Stomach smooth muscle (tissue), 2 donors: ENCODE measurements at regions not wholly inside any gene's neighbourhood (a gene's known extent, or its start where the extent isn't known, plus 50 kb on each side); places are given as distances from the start of the nearest gene placed in this dataset.

ENCODE experiments used
- H3K27ac ChIP-seq: one replicate; pipeline ENCODE4 v1.7.0; 2013; ENCODE audit warnings: mild to moderate bottlenecking, low read length, inconsistent platforms
- H3K27me3 ChIP-seq, 2 donors: one replicate each; pipeline ENCODE4 v1.7.0; 2013; ENCODE audit warnings: low read length in 2 of 2; ENCODE audit not compliant: insufficient read depth in 2 of 2, control insufficient read depth in 1 of 2
- H3K36me3 ChIP-seq, 2 donors: one replicate each; pipeline ENCODE4 v1.7.0; 2013; ENCODE audit warnings: low read length in 2 of 2; ENCODE audit not compliant: control insufficient read depth in 2 of 2, insufficient read depth in 2 of 2
- H3K4me1 ChIP-seq: one replicate; pipeline ENCODE4 v1.7.0; 2013; ENCODE audit warnings: low read length; ENCODE audit not compliant: control insufficient read depth, insufficient read depth
- H3K4me3 ChIP-seq, 2 donors: one replicate each; pipeline ENCODE4 v1.7.0; 2013; ENCODE audit warnings: low read length in 2 of 2
- H3K9ac ChIP-seq, 2 donors: one replicate each; pipeline ENCODE4 v1.7.0; 2013; ENCODE audit warnings: low read length in 2 of 2, mild to moderate bottlenecking in 1 of 2
- H3K9me3 ChIP-seq, 2 donors: one replicate each; pipeline ENCODE4 v1.7.0; 2013; ENCODE audit warnings: low read length in 2 of 2; ENCODE audit not compliant: control insufficient read depth in 2 of 2
- donor health status: healthy.
- donor health status: Pancreatic carcinoma.

DNA sequence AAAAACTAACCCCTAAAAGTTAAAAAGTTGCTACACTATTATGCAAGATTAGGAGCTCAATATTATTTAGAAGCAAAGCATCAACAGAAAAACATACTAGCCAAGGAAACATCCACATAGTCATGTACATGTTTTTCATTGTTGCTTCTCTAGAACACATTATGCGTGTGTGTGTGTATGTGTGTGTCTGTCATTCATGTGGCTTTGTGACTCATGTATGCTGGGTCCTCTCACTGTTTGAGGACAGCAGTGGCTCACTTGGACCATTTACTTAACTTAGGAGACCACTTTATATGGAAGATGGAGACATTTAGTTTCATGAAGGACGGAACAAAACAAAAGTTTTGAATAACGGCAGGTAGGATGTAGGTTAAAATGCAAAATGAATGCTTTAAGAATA is 219.4 kb upstream of the THBS1 start:
- no peak overlapping the region for H3K4me3 ChIP-seq
- H3K36me3 ChIP-seq, result no peaks in the 10 kb centered on the region
- no peaks in the 10 kb centered on the region for H3K27me3 ChIP-seq
- no peaks in the 10 kb centered on the region for H3K9me3 ChIP-seq
- H3K9ac ChIP-seq, result no peak overlapping the region
- no peak overlapping the region for H3K27ac ChIP-seq
- peaks cover 6% of the 10 kb centered on the region for H3K4me1 ChIP-seq

DNA sequence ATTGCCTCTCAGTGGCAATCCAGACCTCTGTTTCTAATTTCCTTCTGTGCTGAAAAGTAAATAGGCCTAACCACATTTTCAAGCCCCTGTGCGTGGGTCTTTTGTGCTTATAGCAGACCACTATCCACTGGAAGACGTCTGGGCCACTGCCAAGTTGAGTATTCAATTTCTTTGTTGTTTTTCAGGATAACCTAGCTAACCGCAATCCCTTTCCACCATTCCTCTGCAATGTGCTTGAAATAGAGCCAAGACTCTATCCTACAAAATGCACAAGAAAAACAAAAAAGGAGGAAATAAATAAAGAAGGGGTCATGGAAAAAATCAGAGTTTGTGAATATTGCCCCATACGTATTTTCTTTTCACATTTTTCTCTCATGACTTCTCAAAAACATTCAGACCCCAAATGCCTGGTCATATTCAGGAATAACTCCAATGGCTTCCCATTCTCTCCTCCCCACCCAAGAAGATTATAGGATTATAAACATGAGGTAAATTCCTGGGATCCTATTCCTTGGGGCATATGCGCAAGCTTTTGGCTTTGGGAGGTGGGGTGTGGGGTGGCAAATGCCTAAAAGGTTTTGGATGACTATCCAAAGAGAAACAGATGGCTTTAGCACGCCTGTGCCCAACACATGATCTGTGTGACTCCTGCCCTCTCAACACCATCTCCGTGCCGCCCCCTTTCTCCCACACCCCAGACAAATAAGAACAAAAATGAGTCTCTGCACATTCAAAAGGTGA is 217.9 kb upstream of the THBS1 start:
- H3K9me3 ChIP-seq, result no peaks in the 10 kb centered on the region
- H3K36me3 ChIP-seq, result no peaks in the 10 kb centered on the region
- H3K4me3 ChIP-seq, result no peak overlapping the region
- no peak overlapping the region for H3K27ac ChIP-seq
- H3K4me1 ChIP-seq, result peaks cover 5% of the 10 kb centered on the region
- no peak overlapping the region for H3K9ac ChIP-seq
- no peaks in the 10 kb centered on the region for H3K27me3 ChIP-seq

GRCh38 chr15:39363761-39364586 is 216.9 kb upstream of the THBS1 start:
- no peaks in the 10 kb centered on the region for H3K4me1 ChIP-seq
- H3K36me3 ChIP-seq, result no peaks in the 10 kb centered on the region
- no peaks in the 10 kb centered on the region for H3K9me3 ChIP-seq
- no peak overlapping the region for H3K27ac ChIP-seq
- no peaks in the 10 kb centered on the region for H3K27me3 ChIP-seq
- H3K4me3 ChIP-seq, result no peak overlapping the region
- no peak overlapping the region for H3K9ac ChIP-seq

DNA sequence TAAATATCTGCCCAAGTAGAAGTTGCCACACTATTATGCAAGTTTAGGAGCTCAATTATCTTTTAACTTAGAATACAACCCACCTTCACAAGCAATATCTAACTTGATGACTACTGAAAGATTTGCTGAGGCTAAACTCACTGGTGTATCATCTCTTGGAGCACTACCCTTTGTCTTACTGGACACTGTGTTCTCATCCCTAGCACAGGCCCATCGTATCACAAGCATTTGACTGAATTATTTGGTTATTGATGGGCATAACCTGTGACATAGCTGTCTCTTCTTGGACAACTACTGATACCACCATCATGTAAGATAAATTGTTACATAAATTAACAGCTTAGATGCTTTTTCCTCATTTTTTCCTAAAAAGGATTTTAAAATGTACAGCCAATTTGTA is 216.2 kb upstream of the THBS1 start:
- H3K4me1 ChIP-seq, result no peaks in the 10 kb centered on the region
- peaks cover 0 to under 1% of the 10 kb centered on the region in 2 donors for H3K9me3 ChIP-seq
- H3K4me3 ChIP-seq, result no peak overlapping the region
- H3K27ac ChIP-seq, result no peak overlapping the region
- no peak overlapping the region for H3K9ac ChIP-seq
- no peaks in the 10 kb centered on the region for H3K27me3 ChIP-seq
- H3K36me3 ChIP-seq, result no peaks in the 10 kb centered on the region

DNA sequence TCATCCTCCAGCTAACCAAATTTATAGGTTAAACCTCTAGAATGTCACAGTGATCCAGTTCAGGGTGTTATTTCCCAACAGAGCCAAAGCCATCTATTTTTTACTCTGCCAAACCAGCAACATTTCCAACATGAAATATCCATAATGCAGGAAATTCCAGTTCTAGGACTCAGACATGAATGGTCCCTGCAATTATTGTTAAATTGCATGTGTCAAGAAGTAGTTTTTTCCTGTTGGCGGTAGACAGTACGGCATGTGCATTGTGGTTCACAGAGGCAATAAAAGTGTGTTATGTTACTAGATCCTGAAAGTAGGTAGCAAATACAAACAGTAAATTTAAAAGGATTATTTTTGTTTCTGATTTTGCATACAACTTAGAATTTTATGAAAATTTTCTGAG is 215.7 kb upstream of the THBS1 start:
- Histone ChIP-seq H3K27me3 (no peaks in the 10 kb centered on the region), H3K4me1 (no peaks in the 10 kb centered on the region), H3K4me3 (no peak overlapping the region), H3K9ac (no peak overlapping the region), H3K9me3 (peaks cover 0 to 5% of the 10 kb centered on the region in 2 donors), H3K27ac (no peak overlapping the region), H3K36me3 (no peaks in the 10 kb centered on the region)

- Histone ChIP-seq H3K27ac (no peak overlapping the region), H3K4me1 (no peaks in the 10 kb centered on the region), H3K9me3 (peaks cover 0 to 5% of the 10 kb centered on the region in 2 donors), H3K9ac (no peak overlapping the region), H3K36me3 (no peaks in the 10 kb centered on the region), H3K27me3 (no peaks in the 10 kb centered on the region), H3K4me3 (no peak overlapping the region)
These were observed 215.0 kb upstream of the THBS1 start for GRCh38 chr15:39365873-39366272.

DNA sequence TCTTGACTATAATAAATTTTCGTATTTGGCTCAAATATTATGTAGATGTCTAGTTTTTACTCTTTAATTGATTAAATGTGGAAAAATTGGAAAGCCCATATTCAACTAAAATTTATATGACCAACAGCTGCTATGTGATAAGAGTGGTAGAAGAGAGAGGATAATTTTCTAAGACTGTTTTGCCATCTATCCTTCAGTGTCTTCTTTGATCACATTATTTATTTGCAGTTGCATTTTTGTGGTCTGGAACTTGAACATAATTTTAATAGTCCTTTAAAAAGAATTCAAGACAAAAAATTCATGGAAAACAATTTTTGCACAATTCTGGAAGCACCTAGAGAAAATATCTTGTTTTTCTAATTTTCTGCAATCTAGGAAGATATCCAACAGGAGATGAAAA is 213.3 kb upstream of the THBS1 start:
- Histone ChIP-seq H3K27me3 (no peaks in the 10 kb centered on the region), H3K9ac (no peak overlapping the region), H3K4me3 (no peak overlapping the region), H3K4me1 (no peaks in the 10 kb centered on the region), H3K36me3 (no peaks in the 10 kb centered on the region), H3K9me3 (peaks cover 0 to 5% of the 10 kb centered on the region in 2 donors), H3K27ac (no peak overlapping the region)

- Histone ChIP-seq H3K4me3 (no peak overlapping the region), H3K27ac (no peak overlapping the region), H3K9me3 (peaks cover 0 to 5% of the 10 kb centered on the region in 2 donors), H3K36me3 (no peaks in the 10 kb centered on the region), H3K9ac (no peak overlapping the region), H3K27me3 (no peaks in the 10 kb centered on the region), H3K4me1 (no peaks in the 10 kb centered on the region)
These were observed 211.1 kb upstream of the THBS1 start for GRCh38 chr15:39369768-39370167.

DNA sequence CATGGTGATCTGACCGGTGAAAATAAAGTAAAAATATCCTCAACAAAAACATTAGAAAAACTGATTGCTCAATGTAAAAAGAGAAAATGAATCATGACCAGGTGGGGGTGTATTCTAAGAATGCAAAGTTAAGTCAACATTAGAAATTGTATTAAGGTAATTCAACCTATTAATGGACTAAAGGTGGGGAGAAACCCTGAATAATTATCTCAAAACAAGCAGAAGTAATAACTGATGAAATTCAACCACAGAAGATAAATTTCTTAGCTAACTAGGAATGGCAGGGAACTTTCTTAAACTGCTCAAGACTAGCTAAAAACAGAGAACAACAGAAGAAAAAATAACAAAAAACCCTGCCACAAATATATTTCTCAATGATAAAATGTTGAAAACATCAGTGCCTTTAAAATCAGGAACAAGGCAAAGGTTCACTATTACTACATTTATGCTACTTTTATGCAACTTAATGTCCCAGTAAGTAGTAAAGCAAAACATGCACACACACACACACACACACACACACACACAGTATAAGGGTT is 204.4 kb upstream of the THBS1 start:
- H3K27ac ChIP-seq, result no peak overlapping the region
- no peaks in the 10 kb centered on the region for H3K36me3 ChIP-seq
- H3K9me3 ChIP-seq, result no peaks in the 10 kb centered on the region
- H3K4me1 ChIP-seq, result no peaks in the 10 kb centered on the region
- no peak overlapping the region for H3K4me3 ChIP-seq
- H3K27me3 ChIP-seq, result no peaks in the 10 kb centered on the region
- H3K9ac ChIP-seq, result no peak overlapping the region

DNA sequence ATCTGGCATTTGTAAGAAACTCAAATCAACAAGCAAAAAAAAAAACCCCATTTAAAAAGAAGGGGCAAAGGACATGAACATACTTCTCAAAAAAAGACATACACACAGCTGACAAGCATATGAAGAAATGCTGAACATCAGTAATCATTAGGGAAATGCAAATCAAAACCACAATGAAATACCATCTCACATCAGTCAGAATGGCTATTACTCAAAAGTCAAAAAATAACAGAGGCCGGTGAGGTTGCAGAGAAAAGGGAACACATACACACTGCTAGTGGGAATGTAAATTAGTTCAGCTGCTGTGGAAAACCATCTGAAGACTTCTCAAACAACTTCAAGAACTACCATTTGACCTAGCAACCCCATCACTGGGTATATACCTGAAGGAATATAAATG is 199.4 kb upstream of the THBS1 start:
- H3K36me3 ChIP-seq, result no peaks in the 10 kb centered on the region
- H3K9ac ChIP-seq, result no peak overlapping the region
- H3K27me3 ChIP-seq, result no peaks in the 10 kb centered on the region
- H3K9me3 ChIP-seq, result no peaks in the 10 kb centered on the region
- no peak overlapping the region for H3K27ac ChIP-seq
- no peaks in the 10 kb centered on the region for H3K4me1 ChIP-seq
- no peak overlapping the region for H3K4me3 ChIP-seq

- no peaks in the 10 kb centered on the region for H3K4me1 ChIP-seq
- no peak overlapping the region for H3K9ac ChIP-seq
- H3K36me3 ChIP-seq, result no peaks in the 10 kb centered on the region
- no peak overlapping the region for H3K27ac ChIP-seq
- H3K4me3 ChIP-seq, result no peak overlapping the region
- H3K9me3 ChIP-seq, result no peaks in the 10 kb centered on the region
- no peaks in the 10 kb centered on the region for H3K27me3 ChIP-seq
These were observed 192.8 kb upstream of the THBS1 start for GRCh38 chr15:39388118-39388517.
